Gastroesophageal sphincter (tissue), 3 donors: ENCODE measurements at regions not wholly inside any gene's neighbourhood (a gene's known extent, or its start where the extent isn't known, plus 50 kb on each side); places are given as distances from the start of the nearest gene placed in this dataset.

Experiments
- POLR2A ChIP-seq, 2 donors: fragments of 450-650 bp; IDR thresholded peaks; one replicate each; pipeline ENCODE4 v1.6.1; 2017; ENCODE audit warnings: antibody characterized with exemption in 2 of 2, mild to moderate bottlenecking in 2 of 2, moderate library complexity in 1 of 2
- TF ChIP-seq, protein P1 (sequence below), 4 experiments: fragments of 200-600 bp in 2 of 4; fragments of 450-650 bp in 2 of 4; sonication (generic) in 1 of 4; IDR thresholded peaks; one replicate each; pipeline ENCODE4 v1.5.1; 2017 to 2019; ENCODE audit warnings: antibody characterized with exemption in 4 of 4, mild to moderate bottlenecking in 2 of 4, moderate library complexity in 2 of 4

DNA sequence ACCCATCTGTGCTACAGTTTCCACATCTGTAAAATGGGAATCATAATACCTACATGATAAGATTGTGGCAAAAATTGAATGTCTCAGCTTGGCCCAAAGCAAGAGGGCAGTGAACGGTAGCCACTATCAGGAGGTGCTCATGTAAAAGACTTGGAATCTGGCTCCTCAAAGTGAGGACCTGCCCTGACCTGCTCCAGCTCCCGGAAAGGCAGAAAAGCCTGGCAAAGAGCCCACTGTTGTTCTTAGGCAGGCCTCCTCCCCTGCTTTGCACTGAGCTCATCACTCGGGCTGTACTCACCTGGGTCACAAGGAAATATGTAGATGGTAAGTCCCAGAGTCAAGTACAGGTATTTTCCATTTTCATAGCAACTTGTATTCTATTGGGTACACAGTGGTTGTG, 250.7 kb upstream of the TBL1XR1 start:
- TF ChIP-seq, protein P1, sequence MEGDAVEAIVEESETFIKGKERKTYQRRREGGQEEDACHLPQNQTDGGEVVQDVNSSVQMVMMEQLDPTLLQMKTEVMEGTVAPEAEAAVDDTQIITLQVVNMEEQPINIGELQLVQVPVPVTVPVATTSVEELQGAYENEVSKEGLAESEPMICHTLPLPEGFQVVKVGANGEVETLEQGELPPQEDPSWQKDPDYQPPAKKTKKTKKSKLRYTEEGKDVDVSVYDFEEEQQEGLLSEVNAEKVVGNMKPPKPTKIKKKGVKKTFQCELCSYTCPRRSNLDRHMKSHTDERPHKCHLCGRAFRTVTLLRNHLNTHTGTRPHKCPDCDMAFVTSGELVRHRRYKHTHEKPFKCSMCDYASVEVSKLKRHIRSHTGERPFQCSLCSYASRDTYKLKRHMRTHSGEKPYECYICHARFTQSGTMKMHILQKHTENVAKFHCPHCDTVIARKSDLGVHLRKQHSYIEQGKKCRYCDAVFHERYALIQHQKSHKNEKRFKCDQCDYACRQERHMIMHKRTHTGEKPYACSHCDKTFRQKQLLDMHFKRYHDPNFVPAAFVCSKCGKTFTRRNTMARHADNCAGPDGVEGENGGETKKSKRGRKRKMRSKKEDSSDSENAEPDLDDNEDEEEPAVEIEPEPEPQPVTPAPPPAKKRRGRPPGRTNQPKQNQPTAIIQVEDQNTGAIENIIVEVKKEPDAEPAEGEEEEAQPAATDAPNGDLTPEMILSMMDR (IDR thresholded peaks at IDR 0.05) = no peak
- no peak for TF ChIP-seq POLR2A (IDR thresholded peaks at IDR 0.05)
